ENCODE measurements at regions not wholly inside any gene's neighbourhood (a gene's known extent, or its start where the extent isn't known, plus 50 kb on each side); places are given as distances from the start of the nearest gene placed in this dataset.

DNA sequence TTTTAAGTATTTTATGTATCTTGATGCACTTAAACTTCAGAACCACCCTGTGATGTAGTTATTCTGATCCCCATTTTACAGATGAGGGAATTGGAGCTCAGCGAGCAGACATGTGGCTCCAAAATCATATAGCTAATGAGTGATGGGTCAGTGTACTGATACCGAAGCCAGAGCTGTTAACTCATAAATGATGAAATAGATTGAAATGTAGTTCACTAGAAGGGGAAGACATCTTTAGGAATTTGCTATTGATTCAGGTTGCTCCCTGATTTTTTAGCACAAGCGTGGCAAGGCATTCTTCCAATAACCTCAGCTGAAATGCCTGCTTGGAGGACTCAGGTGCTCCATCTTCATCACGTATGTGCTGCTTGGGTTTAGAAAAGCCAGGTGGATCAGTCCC, 228.8 kb downstream of the PTEN start:
- Mint-ChIP-seq H3K36me3 (no peaks in the 10 kb centered on the region), H3K27ac (no peak overlapping the region)
- TF ChIP-seq EZH2 (IDR thresholded peaks at IDR 0.05) (no peak), EZH2phosphoT487 (IDR thresholded peaks at IDR 0.05) (no peak), CTCF (IDR thresholded peaks at IDR 0.05) (no peak)

DNA sequence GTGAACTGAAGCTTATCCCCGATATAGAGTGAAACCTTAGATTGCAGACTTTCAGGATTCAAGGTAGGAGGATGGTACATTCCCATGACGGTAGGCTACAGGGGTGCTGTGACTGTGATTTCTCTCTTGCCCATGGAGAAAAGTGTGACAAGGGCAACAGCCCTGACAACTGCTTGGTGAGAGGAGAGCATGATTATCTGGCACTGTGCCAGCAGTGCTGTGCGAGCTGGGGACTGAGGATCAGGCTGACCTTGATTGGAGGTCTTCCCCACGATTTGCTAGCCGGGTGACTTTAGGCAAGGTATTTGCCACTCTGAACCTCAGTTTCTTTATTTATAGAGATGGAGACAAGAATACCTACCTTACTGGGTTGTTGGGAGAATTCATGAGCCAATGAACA, 229.5 kb downstream of the PTEN start:
- Histone ChIP-seq H3K9ac (no peak overlapping the region), H3K4me1 (no peaks in the 10 kb centered on the region), H3K27me3 (no peaks in the 10 kb centered on the region), H3K4me3 (no peak overlapping the region), H4K20me1 (ENCODE audit: low read depth) (no peaks in the 10 kb centered on the region), H3F3A (ENCODE audit: low read depth) (no peaks in the 10 kb centered on the region), H3K79me2 (ENCODE audit: low read depth) (no peaks in the 10 kb centered on the region), H3K4me2 (no peak overlapping the region), H3K9me3 (ENCODE audit: low read depth) (no peaks in the 10 kb centered on the region), H3K27ac (no peak overlapping the region), H3K36me3 (no peaks in the 10 kb centered on the region), H2AFZ (replicated peaks) (no peak overlapping the region)
- no peak for DNase-seq (ENCODE audit: low spot score)
- Mint-ChIP-seq H3K27me3 (ENCODE audit: insufficient read depth, low read depth) (peaks cover 2% of the 10 kb centered on the region), H3K27ac (no peak overlapping the region), H3K9me3 (no peaks in the 10 kb centered on the region), H3K36me3 (no peaks in the 10 kb centered on the region), H3K4me1 (no peaks in the 10 kb centered on the region), H3K4me3 (no peak overlapping the region)
- no peak for TF ChIP-seq EZH2 (IDR thresholded peaks at IDR 0.05)
- TF ChIP-seq EZH2phosphoT487 (IDR thresholded peaks at IDR 0.05) = no peak
- TF ChIP-seq CTCF (IDR thresholded peaks at IDR 0.05) = no peak

More for the DNA sequence above, 228.8 kb downstream of the PTEN start:
- no peak overlapping the region for H3K27ac ChIP-seq
- no peaks in the 10 kb centered on the region for H3K79me2 ChIP-seq (ENCODE audit: low read depth)
- H2AFZ ChIP-seq (replicated peaks) = no peak overlapping the region
- no peaks in the 10 kb centered on the region for H4K20me1 ChIP-seq (ENCODE audit: low read depth)
- DNase-seq (ENCODE audit: low spot score) = no peak
- no peak overlapping the region for H3K4me3 Mint-ChIP-seq
- H3K4me1 Mint-ChIP-seq = no peaks in the 10 kb centered on the region
- H3K9me3 Mint-ChIP-seq = no peaks in the 10 kb centered on the region
- no peaks in the 10 kb centered on the region for H3F3A ChIP-seq (ENCODE audit: low read depth)
- no peaks in the 10 kb centered on the region for H3K36me3 ChIP-seq
- H3K4me2 ChIP-seq = no peak overlapping the region
- H3K4me1 ChIP-seq = no peaks in the 10 kb centered on the region
- H3K9ac ChIP-seq = no peak overlapping the region
- H3K27me3 Mint-ChIP-seq (ENCODE audit: insufficient read depth, low read depth) = peaks cover 2% of the 10 kb centered on the region
- no peaks in the 10 kb centered on the region for H3K9me3 ChIP-seq (ENCODE audit: low read depth)
- no peaks in the 10 kb centered on the region for H3K27me3 ChIP-seq
- H3K4me3 ChIP-seq = no peak overlapping the region

DNA sequence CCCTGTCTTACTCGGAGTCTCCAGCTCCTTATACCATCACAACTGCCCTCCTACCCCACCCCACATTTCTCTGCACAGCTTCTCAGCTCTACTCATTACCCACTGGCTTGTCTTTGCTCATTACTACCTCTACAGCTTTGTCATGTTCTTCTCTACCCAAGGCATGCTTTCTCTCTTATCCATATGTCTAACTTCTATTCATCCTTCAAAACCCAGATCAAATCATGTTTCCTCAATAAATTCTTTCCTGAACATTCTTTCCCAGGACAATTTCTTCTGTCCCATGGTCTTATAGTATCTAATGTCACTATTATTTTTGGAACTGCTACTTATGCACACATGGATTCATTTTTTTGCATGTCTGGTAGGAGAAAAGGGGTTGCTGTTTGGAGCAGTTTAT, 231.4 kb downstream of the PTEN start:
- no peak overlapping the region for H3K27ac Mint-ChIP-seq
- no peaks in the 10 kb centered on the region for H3K4me1 Mint-ChIP-seq
- H3K4me3 Mint-ChIP-seq = no peak overlapping the region
- Histone ChIP-seq H3K27me3 (no peaks in the 10 kb centered on the region), H3K4me2 (no peak overlapping the region), H3K9ac (no peak overlapping the region), H3F3A (ENCODE audit: low read depth) (no peaks in the 10 kb centered on the region), H3K4me1 (no peaks in the 10 kb centered on the region), H3K9me3 (ENCODE audit: low read depth) (no peaks in the 10 kb centered on the region), H3K4me3 (no peak overlapping the region), H4K20me1 (ENCODE audit: low read depth) (no peaks in the 10 kb centered on the region), H3K27ac (no peak overlapping the region), H3K36me3 (no peaks in the 10 kb centered on the region), H3K79me2 (ENCODE audit: low read depth) (no peaks in the 10 kb centered on the region), H2AFZ (replicated peaks) (no peak overlapping the region)
- no peaks in the 10 kb centered on the region for H3K9me3 Mint-ChIP-seq
- H3K27me3 Mint-ChIP-seq (ENCODE audit: insufficient read depth, low read depth) = peaks cover 2% of the 10 kb centered on the region
- no peak for DNase-seq (ENCODE audit: low spot score)
- no peaks in the 10 kb centered on the region for H3K36me3 Mint-ChIP-seq
- TF ChIP-seq EZH2phosphoT487 (IDR thresholded peaks at IDR 0.05) = no peak
- TF ChIP-seq CTCF (IDR thresholded peaks at IDR 0.05) = no peak
- TF ChIP-seq EZH2 (IDR thresholded peaks at IDR 0.05) = no peak

All from neural progenitor cell (in vitro differentiated cells).